T-cell (primary cell): ENCODE measurements at regions not wholly inside any gene's neighbourhood (a gene's known extent, or its start where the extent isn't known, plus 50 kb on each side); places are given as distances from the start of the nearest gene placed in this dataset.
A peak's percentile ranks its signal among the peaks of the same experiment; 100 is the strongest.

Source experiments
- ATAC-seq, 4 experiments: fragments of 200-7000 bp in 3 of 4; fragments of 150-1000 bp in 1 of 4; cut with Tn5 transposase; replicated peaks in 1 of 4; 1 replicate in 3 of 4; 2 replicates in 1 of 4; pipeline ENCODE4 v1.10.0; 2021; ENCODE audit warnings: moderate library complexity in 3 of 4, mild to moderate bottlenecking in 2 of 4, moderate number of reproducible peaks in 1 of 4
- CTCF ChIA-PET, 2 donors: fragments of 300-600 bp; sonication (Branson Sonifier 250); formaldehyde crosslinking; loops; one replicate each; lab custom pipeline; 2022; ENCODE audit warnings: antibody characterized with exemption in 2 of 2; lab: Charles Lee
- POLR2A ChIA-PET, 2 donors: fragments of 300-600 bp; sonication (Branson Sonifier 250); formaldehyde crosslinking; loops; one replicate each; lab custom pipeline; 2022; ENCODE audit warnings: antibody characterized with exemption in 2 of 2; lab: Charles Lee
- DNase-seq, 35 experiments: peaks; one replicate each; pipeline versions ENCODE4 v3.0.0 to v3.0.0-alpha.2; 2013 to 2023
- H3K27ac ChIP-seq: one replicate; pipeline ENCODE4 v1.5.1; 2013; ENCODE audit warnings: low read length
- H3K27me3 ChIP-seq, 2 experiments: replicated peaks in 1 of 2; 1 replicate in 1 of 2; 2 replicates in 1 of 2; pipeline versions ENCODE4 v1.6.1 to v1.7.0; 2013; ENCODE audit warnings: low read length in 1 of 2, mixed read lengths in 1 of 2; ENCODE audit not compliant: control insufficient read depth in 2 of 2, insufficient read depth in 2 of 2; ENCODE audit errors: extremely low read depth in 1 of 2
- H3K36me3 ChIP-seq, 2 donors: 1 replicate in 1 of 2; 2 replicates in 1 of 2; pipeline versions ENCODE4 v1.6.1 to v1.7.0; 2013; ENCODE audit warnings: low read length in 1 of 2; ENCODE audit not compliant: control insufficient read depth in 2 of 2, insufficient read depth in 1 of 2; ENCODE audit errors: extremely low read depth in 1 of 2
- H3K4me1 ChIP-seq, 2 experiments: 1 replicate in 1 of 2; 2 replicates in 1 of 2; pipeline versions ENCODE4 v1.6.1 to v1.7.0; 2013; ENCODE audit warnings: low read length in 2 of 2, mixed read lengths in 1 of 2; ENCODE audit not compliant: insufficient read depth in 2 of 2, control insufficient read depth in 1 of 2; ENCODE audit errors: extremely low read depth in 1 of 2
- H3K4me3 ChIP-seq, 2 donors: 1 replicate in 1 of 2; 2 replicates in 1 of 2; pipeline versions ENCODE4 v1.5.1 to v1.7.0; 2013; ENCODE audit warnings: mild to moderate bottlenecking in 2 of 2, low read length in 1 of 2, moderate library complexity in 1 of 2; ENCODE audit not compliant: control insufficient read depth in 1 of 2; ENCODE audit errors: extremely low read depth in 1 of 2
- H3K9me3 ChIP-seq: 2 replicates; pipeline ENCODE4 v1.7.0; 2013
- H3K27ac Mint-ChIP-seq, 2 donors: one replicate each; pipeline ENCODE4 v1.8.0; 2020 to 2021; ENCODE audit warnings: mild to moderate bottlenecking in 2 of 2, mixed read lengths in 2 of 2
- H3K27me3 Mint-ChIP-seq, 2 donors: one replicate each; pipeline ENCODE4 v1.8.0; 2021 to 2022; ENCODE audit warnings: mixed read lengths in 2 of 2
- H3K36me3 Mint-ChIP-seq: one replicate; pipeline ENCODE4 v1.8.0; 2021; ENCODE audit warnings: mixed read lengths
- H3K4me1 Mint-ChIP-seq, 3 donors: one replicate each; pipeline ENCODE4 v1.8.0; 2020 to 2022; ENCODE audit warnings: mixed read lengths in 3 of 3, mild to moderate bottlenecking in 1 of 3
- H3K4me3 Mint-ChIP-seq, 3 donors: one replicate each; pipeline ENCODE4 v1.8.0; 2020 to 2022; ENCODE audit warnings: mild to moderate bottlenecking in 3 of 3, mixed read lengths in 3 of 3, moderate library complexity in 3 of 3
- H3K9me3 Mint-ChIP-seq, 3 donors: one replicate each; pipeline ENCODE4 v1.8.0; 2020 to 2022; ENCODE audit warnings: mixed read lengths in 3 of 3
- WGBS: methylation state at CpG from one replicate; pipeline ENCODE4 v1.1.5; 2013; ENCODE audit warnings: missing lambda C conversion rate; ENCODE audit not compliant: insufficient coverage; 5-methylcytosine and 5-hydroxymethylcytosine counted together

DNA sequence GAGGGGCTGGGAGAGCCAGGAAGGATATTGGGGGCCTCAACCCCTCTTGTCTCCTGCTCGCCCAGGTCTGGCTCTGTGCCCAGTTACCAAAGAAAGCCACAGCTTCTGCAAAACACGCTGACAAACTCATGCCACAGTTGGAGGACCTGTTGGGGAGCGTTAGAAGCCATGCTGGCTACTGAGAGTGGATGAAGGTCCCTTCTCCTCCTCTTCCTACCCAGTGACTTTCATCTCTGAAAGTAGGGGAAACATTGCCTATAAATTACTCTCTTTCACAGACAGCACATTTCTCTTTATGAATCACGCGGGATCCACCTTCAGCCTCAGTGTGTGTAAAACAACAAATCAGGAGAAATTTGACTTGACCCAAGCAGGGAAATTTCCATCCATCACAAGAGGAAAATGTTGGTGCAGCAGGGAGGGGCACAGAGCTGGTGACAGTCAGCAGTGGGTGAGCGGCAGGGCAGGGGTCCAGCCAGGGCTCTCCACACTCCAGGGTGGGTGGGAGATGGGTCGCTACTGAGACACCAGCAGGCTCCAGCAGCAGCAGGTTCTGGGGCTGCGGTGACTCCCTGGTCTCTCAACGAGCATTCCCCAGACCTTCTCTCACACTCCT is 181.9 kb downstream of the FGF18 start:
- DNase-seq: peak in 2 of 35 experiments; percentile 4 to 27
- no peak overlapping the region for H3K27ac ChIP-seq
- Mint-ChIP-seq H3K9me3 (peaks cover 0 to 12% (median 3%) of the 10 kb centered on the region in 3 donors), H3K4me3 (no peak overlapping the region), H3K4me1 (peaks cover 7 to 8% (median 7%) of the 10 kb centered on the region in 3 donors), H3K36me3 (no peaks in the 10 kb centered on the region), H3K27me3 (peaks cover 15 to 27% of the 10 kb centered on the region in 2 donors), H3K27ac (no peak overlapping the region)
- peak in 2 of 4 experiments; percentile 9 to 11 for ATAC-seq
- H3K27me3 ChIP-seq: peaks cover 0 to 7% of the 10 kb centered on the region in 2 experiments
- no peaks in the 10 kb centered on the region for H3K9me3 ChIP-seq
- ChIA-PET POLR2A (no interaction called here), CTCF (no interaction called here)
- H3K36me3 ChIP-seq: no peaks in the 10 kb centered on the region
- no CpG with 5 or more reads among the region's 9 CpGs for WGBS
- H3K4me1 ChIP-seq: peaks cover 0 to 2% of the 10 kb centered on the region in 2 experiments
- H3K4me3 ChIP-seq: no peak overlapping the region

DNA sequence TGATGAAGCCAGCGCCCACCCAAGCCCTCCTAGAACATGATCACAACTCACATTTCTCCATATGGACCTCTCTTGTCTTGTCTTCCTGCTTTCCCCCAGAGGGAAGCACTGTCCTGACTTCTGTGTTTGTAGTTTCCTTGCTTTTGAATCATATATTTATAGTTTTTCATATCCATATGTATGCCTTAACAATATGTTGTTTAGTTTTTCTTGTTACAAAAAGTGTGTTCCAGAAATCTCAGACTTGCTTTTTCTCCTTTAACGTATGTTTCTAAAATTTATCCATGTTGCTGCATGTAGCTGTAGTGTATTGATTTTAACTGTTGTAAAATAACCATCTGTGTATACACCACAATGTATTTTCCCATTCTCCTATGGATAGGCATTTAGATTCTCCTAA is 182.0 kb upstream of the SMIM23 start:
- H3K4me1 ChIP-seq: peaks cover 0 to 2% of the 10 kb centered on the region in 2 experiments
- H3K4me1 Mint-ChIP-seq: peaks cover 7 to 8% (median 7%) of the 10 kb centered on the region in 3 donors
- no peak for DNase-seq
- WGBS: 100% methylated on average over 1 of the region's 2 CpGs
- H3K9me3 Mint-ChIP-seq: peaks cover 0 to 16% (median 11%) of the 10 kb centered on the region in 3 donors
- H3K27ac ChIP-seq: no peak overlapping the region
- no peaks in the 10 kb centered on the region for H3K36me3 Mint-ChIP-seq
- H3K27ac Mint-ChIP-seq: no peak overlapping the region
- no peaks in the 10 kb centered on the region for H3K36me3 ChIP-seq
- ChIA-PET CTCF (no interaction called here), POLR2A (no interaction called here)
- no peak overlapping the region for H3K4me3 ChIP-seq
- ATAC-seq: no peak
- peaks cover 0 to 2% of the 10 kb centered on the region in 2 experiments for H3K27me3 ChIP-seq
- H3K27me3 Mint-ChIP-seq: peaks cover 21 to 24% of the 10 kb centered on the region in 2 donors
- no peak overlapping the region for H3K4me3 Mint-ChIP-seq
- H3K9me3 ChIP-seq: no peaks in the 10 kb centered on the region

DNA sequence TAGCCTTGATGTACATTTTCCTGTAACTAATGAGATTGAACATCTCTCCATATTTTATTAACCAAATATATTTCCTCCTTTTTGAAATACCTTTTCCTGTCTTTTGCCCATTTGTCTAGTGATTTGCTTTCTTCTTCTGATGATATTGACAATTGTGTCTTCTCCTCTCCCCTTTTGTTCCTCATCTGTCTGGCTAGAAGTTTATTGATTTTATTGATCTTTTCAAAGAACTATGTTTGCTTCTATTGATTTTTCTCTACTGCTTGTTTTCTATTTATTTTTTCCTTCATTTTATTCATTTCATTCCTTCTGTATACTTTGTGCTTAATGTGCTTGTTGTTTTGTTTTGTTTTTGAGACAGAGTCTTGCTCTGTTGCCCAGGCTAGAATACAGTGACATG is 181.4 kb upstream of the SMIM23 start:
- ChIA-PET CTCF (no interaction called here), POLR2A (no interaction called here)
- Histone ChIP-seq H3K4me3 (no peak overlapping the region), H3K9me3 (no peaks in the 10 kb centered on the region), H3K36me3 (no peaks in the 10 kb centered on the region), H3K27ac (no peak overlapping the region), H3K4me1 (peaks cover 0 to 2% of the 10 kb centered on the region in 2 experiments), H3K27me3 (peaks cover 0 to 7% of the 10 kb centered on the region in 2 experiments)
- Mint-ChIP-seq H3K4me1 (peaks cover 7 to 8% (median 7%) of the 10 kb centered on the region in 3 donors), H3K27me3 (peaks cover 24 to 27% of the 10 kb centered on the region in 2 donors), H3K4me3 (no peak overlapping the region), H3K36me3 (no peaks in the 10 kb centered on the region), H3K27ac (no peak overlapping the region), H3K9me3 (peaks cover 0 to 16% (median 11%) of the 10 kb centered on the region in 3 donors)
- ATAC-seq (no peak), DNase-seq (no peak)

DNA sequence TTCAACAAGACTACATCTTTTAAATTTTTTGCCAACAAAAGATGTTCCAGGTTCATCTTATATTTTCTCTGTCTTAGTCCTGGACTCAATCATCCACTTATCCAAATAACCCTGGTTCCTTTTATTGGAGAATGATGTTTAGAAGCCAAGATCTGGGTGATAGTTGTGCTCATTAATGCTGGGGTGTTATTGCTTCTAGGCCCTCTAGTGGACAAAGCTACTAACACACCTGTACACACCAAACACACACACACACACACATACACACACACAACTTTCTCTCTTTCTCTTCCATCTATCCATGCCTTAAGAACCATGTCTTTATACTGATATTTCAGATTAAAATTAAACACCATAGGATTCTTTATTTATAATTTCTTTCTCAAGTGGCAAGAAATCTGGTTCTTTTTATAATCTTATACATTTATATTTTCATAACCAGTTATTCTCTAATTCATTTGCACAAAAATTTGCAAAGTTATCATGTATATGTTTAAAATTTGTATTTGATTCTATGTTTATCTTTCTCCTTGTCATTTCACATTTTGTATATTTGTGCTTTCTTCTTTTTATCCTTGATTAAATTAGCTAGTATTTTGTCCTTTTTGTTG is 179.1 kb upstream of the SMIM23 start:
- Histone ChIP-seq H3K4me3 (no peak overlapping the region), H3K36me3 (no peaks in the 10 kb centered on the region), H3K27me3 (peaks cover 0 to 9% of the 10 kb centered on the region in 2 experiments), H3K4me1 (peaks cover 0 to 2% of the 10 kb centered on the region in 2 experiments), H3K27ac (no peak overlapping the region), H3K9me3 (no peaks in the 10 kb centered on the region)
- Mint-ChIP-seq H3K36me3 (no peaks in the 10 kb centered on the region), H3K27ac (peak overlapping the region in 1 of 2 donors; percentile 24), H3K4me1 (no peaks in the 10 kb centered on the region), H3K4me3 (no peak overlapping the region), H3K9me3 (peaks cover 0 to 16% (median 11%) of the 10 kb centered on the region in 3 donors), H3K27me3 (peaks cover 21 to 34% of the 10 kb centered on the region in 2 donors)
- DNase-seq (peak in 1 of 35 experiments; percentile 16), ATAC-seq (no peak)
- ChIA-PET CTCF (no interaction called here), POLR2A (no interaction called here)

DNA sequence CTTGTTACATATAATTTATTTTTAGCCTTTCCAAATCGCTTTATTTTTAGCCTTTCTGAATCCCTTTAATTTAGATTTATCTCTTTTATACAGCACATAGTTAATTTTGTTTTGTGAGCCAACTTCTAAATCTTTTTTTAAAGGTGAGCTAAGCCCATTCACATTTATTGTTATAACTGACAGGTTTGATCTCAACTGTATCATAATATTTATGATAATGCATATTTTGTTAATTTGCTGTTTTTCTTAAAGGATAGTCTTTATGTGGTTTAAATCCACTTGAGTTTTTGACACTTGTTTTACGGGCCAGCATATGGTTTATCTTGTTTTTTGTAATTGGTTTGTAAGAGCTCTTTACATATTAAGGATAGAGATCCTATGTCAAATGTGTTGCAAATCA is 177.8 kb upstream of the SMIM23 start:
- H3K27ac ChIP-seq: no peak overlapping the region

DNA sequence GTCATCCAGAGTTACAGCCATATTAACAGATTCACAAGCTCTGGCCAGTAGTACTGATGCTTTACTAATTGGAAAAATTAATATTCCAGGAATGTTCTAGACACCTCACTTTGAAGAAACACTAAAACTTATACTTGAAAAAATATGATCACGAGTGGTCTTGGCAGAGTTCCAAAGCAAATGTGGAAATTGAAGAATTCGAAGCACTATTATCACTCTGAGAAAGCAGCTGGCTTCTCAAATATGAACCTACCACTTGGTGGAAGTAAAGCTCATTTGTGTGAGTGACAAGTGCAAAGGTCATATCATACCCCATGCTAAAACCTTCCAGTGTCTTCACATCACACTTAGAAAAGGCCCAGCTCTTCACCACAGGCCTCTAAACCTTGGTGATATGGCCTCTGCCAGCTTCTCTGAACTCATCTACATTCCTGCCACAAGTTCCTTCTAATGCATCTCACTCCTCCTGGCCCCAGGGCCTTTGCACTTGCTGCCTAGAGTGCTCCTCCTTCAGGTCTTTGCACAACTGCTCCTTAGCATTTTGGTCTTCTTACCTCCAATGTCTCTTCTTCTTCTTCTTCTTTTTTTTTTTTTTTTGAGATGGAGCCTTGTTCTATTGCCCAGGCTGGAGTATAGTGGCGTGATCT is 175.7 kb upstream of the SMIM23 start:
- Histone ChIP-seq H3K4me1 (no peaks in the 10 kb centered on the region), H3K4me3 (no peak overlapping the region), H3K9me3 (no peaks in the 10 kb centered on the region), H3K36me3 (no peaks in the 10 kb centered on the region), H3K27me3 (peaks cover 0 to 17% of the 10 kb centered on the region in 2 experiments), H3K27ac (no peak overlapping the region)
- 80% methylated on average over 1 of the region's 3 CpGs for whole genome bisulfite sequencing
- H3K9me3 Mint-ChIP-seq: peaks cover 0 to 16% (median 11%) of the 10 kb centered on the region in 3 donors
- H3K27ac Mint-ChIP-seq: no peak overlapping the region
- H3K4me1 Mint-ChIP-seq: no peaks in the 10 kb centered on the region
- ChIA-PET CTCF (interaction anchor here in 1 of 2 donors (0.7 kb wide), 1 partner anchor 10 kb away, joined by 3 read pairs; no protein-coding TSS in a partner anchor), POLR2A (no interaction called here)
- ATAC-seq (no peak), DNase-seq (no peak)
- H3K4me3 Mint-ChIP-seq: no peak overlapping the region
- H3K36me3 Mint-ChIP-seq: no peaks in the 10 kb centered on the region
- H3K27me3 Mint-ChIP-seq: peaks cover 14 to 40% of the 10 kb centered on the region in 2 donors

More for the DNA sequence above, 177.8 kb upstream of the SMIM23 start:
- CTCF ChIA-PET: no interaction called here
- Mint-ChIP-seq H3K4me3 (no peak overlapping the region), H3K27me3 (peaks cover 21 to 39% of the 10 kb centered on the region in 2 donors), H3K4me1 (no peaks in the 10 kb centered on the region), H3K36me3 (no peaks in the 10 kb centered on the region), H3K9me3 (peaks cover 0 to 16% (median 11%) of the 10 kb centered on the region in 3 donors), H3K27ac (no peak overlapping the region)
- H3K4me3 ChIP-seq: no peak overlapping the region
- DNase-seq: no peak
- no peaks in the 10 kb centered on the region for H3K9me3 ChIP-seq
- POLR2A ChIA-PET: interaction anchor here in 1 of 2 donors (0.6 kb wide), 1 partner anchor 174 kb away, joined by 5 read pairs; no protein-coding TSS in a partner anchor
- no peaks in the 10 kb centered on the region for H3K36me3 ChIP-seq
- peaks cover 0 to 13% of the 10 kb centered on the region in 2 experiments for H3K27me3 ChIP-seq
- WGBS: no CpG with 5 or more reads among the region's 2 CpGs
- no peaks in the 10 kb centered on the region for H3K4me1 ChIP-seq
- no peak for ATAC-seq
